Upper lobe of left lung (tissue), 4 donors: ENCODE measurements at regions not wholly inside any gene's neighbourhood (a gene's known extent, or its start where the extent isn't known, plus 50 kb on each side); places are given as distances from the start of the nearest gene placed in this dataset.

Experiments
- CTCF ChIP-seq, 6 experiments: fragments of 450-650 bp in 4 of 6; fragments of 200-600 bp in 2 of 6; sonication (generic) in 2 of 6; IDR thresholded peaks; one replicate each; pipeline ENCODE4 v1.5.1; 2016 to 2019; ENCODE audit warnings: antibody characterized with exemption in 6 of 6
- POLR2AphosphoS5 ChIP-seq, 2 donors: sonication (generic); formaldehyde crosslinking; IDR thresholded peaks; one replicate each; pipeline ENCODE4 v1.5.1; 2017; ENCODE audit warnings: antibody characterized with exemption in 2 of 2

DNA sequence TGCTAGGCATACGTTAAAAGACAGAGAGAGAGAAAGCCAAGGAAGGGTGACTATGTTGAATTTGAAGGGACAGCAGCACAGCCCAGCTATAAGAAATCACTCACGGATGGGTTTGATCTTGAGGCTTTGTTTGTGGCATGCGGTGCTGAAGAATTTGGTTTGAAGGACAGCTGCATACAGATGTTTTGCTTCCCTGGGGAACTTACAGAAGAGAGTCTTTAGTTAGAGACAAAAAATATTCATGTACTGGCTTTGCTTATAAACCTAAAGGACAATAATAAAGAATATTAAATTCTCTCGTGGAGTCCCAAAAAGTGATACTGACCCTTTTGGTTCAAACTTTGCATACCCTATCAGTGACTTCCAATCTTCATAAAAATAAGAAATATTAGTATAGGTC, 491.4 kb downstream of the NEBL start:
- TF ChIP-seq CTCF (IDR thresholded peaks at IDR 0.05) = no peak
- TF ChIP-seq POLR2AphosphoS5 (IDR thresholded peaks at IDR 0.05) = no peak
